Breast epithelium (tissue), 4 donors: ENCODE measurements at regions not wholly inside any gene's neighbourhood (a gene's known extent, or its start where the extent isn't known, plus 50 kb on each side); places are given as distances from the start of the nearest gene placed in this dataset.

ENCODE experiments used
- DNase-seq, 2 donors: peaks; one replicate each; pipeline ENCODE4 v3.0.0-alpha.2; 2019; ENCODE audit warnings: low spot score in 2 of 2
- H3K27ac ChIP-seq, 2 donors: fragments of 200-600 bp; sonication (generic) in 1 of 2; one replicate each; pipeline ENCODE4 v1.5.1; 2016 to 2019; ENCODE audit warnings: mild to moderate bottlenecking in 1 of 2
- H3K27me3 ChIP-seq, 2 donors: fragments of 200-600 bp; sonication (generic) in 1 of 2; one replicate each; pipeline versions ENCODE4 v1.5.1 to v1.6.0; 2017 to 2019; ENCODE audit warnings: control low read depth in 1 of 2, mild to moderate bottlenecking in 1 of 2
- H3K36me3 ChIP-seq: fragments of 200-600 bp; one replicate; pipeline ENCODE4 v1.5.1; 2019
- H3K4me1 ChIP-seq, 2 donors: fragments of 200-600 bp; sonication (generic); one replicate each; pipeline ENCODE4 v1.5.1; 2016 to 2019; ENCODE audit warnings: control low read depth in 1 of 2
- H3K4me3 ChIP-seq, 3 donors: fragments of 200-600 bp; sonication (generic); 1 replicate in 2 of 3; 2 replicates in 1 of 3; pipeline ENCODE4 v1.5.1; 2016 to 2019; ENCODE audit warnings: mild to moderate bottlenecking in 3 of 3, moderate library complexity in 2 of 3
- H3K9me3 ChIP-seq, 2 donors: fragments of 200-600 bp; sonication (generic) in 1 of 2; one replicate each; pipeline ENCODE4 v1.5.1; 2016 to 2019; ENCODE audit warnings: control low read depth in 1 of 2
- CTCF ChIP-seq, 3 donors: fragments of 450-650 bp; IDR thresholded peaks; one replicate each; pipeline ENCODE4 v1.5.1; 2016 to 2017; ENCODE audit warnings: antibody characterized with exemption in 3 of 3, mild to moderate bottlenecking in 3 of 3, moderate library complexity in 3 of 3
- POLR2A ChIP-seq: fragments of 450-650 bp; IDR thresholded peaks from one replicate; pipeline ENCODE4 v1.6.1; 2016; ENCODE audit warnings: antibody characterized with exemption, mild to moderate bottlenecking, moderate library complexity
- POLR2AphosphoS5 ChIP-seq, 3 donors: sonication (generic); formaldehyde crosslinking; IDR thresholded peaks; one replicate each; pipeline ENCODE4 v1.6.1; 2017; ENCODE audit warnings: antibody characterized with exemption in 3 of 3
- intact Hi-C: fragments of 100-400 bp; cut with DNase I; formaldehyde crosslinking; loops from one replicate; pipeline ENCODE4 v1.15.1; 2023; ENCODE audit warnings: low total_unique reads

GRCh38 chr18:67733088-67733487 lies 216.6 kb upstream of the DSEL start:
- no peak for DNase-seq
- TF ChIP-seq POLR2AphosphoS5 (IDR thresholded peaks at IDR 0.05) (no peak), CTCF (IDR thresholded peaks at IDR 0.05) (no peak)
- no peaks in the 10 kb centered on the region for H3K9me3 ChIP-seq
- H3K4me3 ChIP-seq, result no peak overlapping the region
- intact Hi-C loops, result no loop called here
- no peak overlapping the region for H3K27ac ChIP-seq
- H3K27me3 ChIP-seq, result no peaks in the 10 kb centered on the region
- no peaks in the 10 kb centered on the region for H3K4me1 ChIP-seq
- H3K36me3 ChIP-seq, result no peaks in the 10 kb centered on the region

- DNase-seq, result no peak
- H3K27ac ChIP-seq, result no peak overlapping the region
- no peak overlapping the region for H3K4me3 ChIP-seq
- no peaks in the 10 kb centered on the region for H3K4me1 ChIP-seq
- TF ChIP-seq POLR2AphosphoS5 (IDR thresholded peaks at IDR 0.05), result no peak
- no peak for TF ChIP-seq POLR2A
- intact Hi-C loops, result no loop called here
- H3K27me3 ChIP-seq, result no peaks in the 10 kb centered on the region
- no peaks in the 10 kb centered on the region for H3K9me3 ChIP-seq
- no peaks in the 10 kb centered on the region for H3K36me3 ChIP-seq
Measured at GRCh38 chr18:67731851-67732250, 215.3 kb upstream of the DSEL start.

- Histone ChIP-seq H3K27me3 (no peaks in the 10 kb centered on the region), H3K36me3 (no peaks in the 10 kb centered on the region), H3K4me1 (no peaks in the 10 kb centered on the region), H3K4me3 (no peak overlapping the region), H3K9me3 (peaks cover 0 to 7% of the 10 kb centered on the region in 2 donors), H3K27ac (no peak overlapping the region)
- no peak for DNase-seq
- intact Hi-C loops, result no loop called here
- TF ChIP-seq POLR2AphosphoS5 (IDR thresholded peaks at IDR 0.05), result no peak
- no peak for TF ChIP-seq POLR2A
- no peak for TF ChIP-seq CTCF (IDR thresholded peaks at IDR 0.05)
Measured at GRCh38 chr18:67730886-67731285, 214.4 kb upstream of the DSEL start.

- TF ChIP-seq CTCF (IDR thresholded peaks at IDR 0.05), result no peak
- no peak for TF ChIP-seq POLR2A
- no peak for TF ChIP-seq POLR2AphosphoS5 (IDR thresholded peaks at IDR 0.05)
- H3K27ac ChIP-seq, result no peak overlapping the region
Measured at GRCh38 chr18:67728364-67728763, 211.8 kb upstream of the DSEL start.

GRCh38 chr18:67726882-67727281 lies 210.4 kb upstream of the DSEL start:
- Histone ChIP-seq H3K9me3 (peaks cover 0 to 7% of the 10 kb centered on the region in 2 donors), H3K4me3 (no peak overlapping the region), H3K27me3 (no peaks in the 10 kb centered on the region), H3K4me1 (no peaks in the 10 kb centered on the region), H3K27ac (no peak overlapping the region), H3K36me3 (no peaks in the 10 kb centered on the region)
- TF ChIP-seq CTCF (IDR thresholded peaks at IDR 0.05), result no peak
- TF ChIP-seq POLR2A, result no peak
- TF ChIP-seq POLR2AphosphoS5 (IDR thresholded peaks at IDR 0.05), result no peak
- intact Hi-C loops, result no loop called here
- DNase-seq, result no peak

More at GRCh38 chr18:67728364-67728763, 211.8 kb upstream of the DSEL start:
- intact Hi-C loops, result no loop called here
- Histone ChIP-seq H3K27me3 (no peaks in the 10 kb centered on the region), H3K36me3 (no peaks in the 10 kb centered on the region), H3K9me3 (peaks cover 0 to 7% of the 10 kb centered on the region in 2 donors), H3K4me1 (no peaks in the 10 kb centered on the region), H3K4me3 (no peak overlapping the region)
- DNase-seq, result no peak

- Histone ChIP-seq H3K4me3 (no peak overlapping the region), H3K27ac (no peak overlapping the region), H3K4me1 (no peaks in the 10 kb centered on the region), H3K27me3 (no peaks in the 10 kb centered on the region), H3K36me3 (no peaks in the 10 kb centered on the region), H3K9me3 (no peaks in the 10 kb centered on the region)
- intact Hi-C loops, result no loop called here
- TF ChIP-seq POLR2A (no peak), CTCF (IDR thresholded peaks at IDR 0.05) (no peak), POLR2AphosphoS5 (IDR thresholded peaks at IDR 0.05) (no peak)
- DNase-seq, result no peak
Measured at GRCh38 chr18:67717800-67718199, 201.3 kb upstream of the DSEL start.
